ENCODE measurements at regions not wholly inside any gene's neighbourhood (a gene's known extent, or its start where the extent isn't known, plus 50 kb on each side); places are given as distances from the start of the nearest gene placed in this dataset.

GRCh38 chr3:72660270-72661114, 187.8 kb downstream of the SHQ1 start:
- DNase-seq (ENCODE audit: low read depth), result no peak
- TF ChIP-seq CTCF (conservative IDR thresholded peaks at IDR 0.05; ENCODE audit: low read depth, low read length), result no peak
- no peak overlapping the region for H3K4me3 ChIP-seq (ENCODE audit: low read depth, low read length)

DNA sequence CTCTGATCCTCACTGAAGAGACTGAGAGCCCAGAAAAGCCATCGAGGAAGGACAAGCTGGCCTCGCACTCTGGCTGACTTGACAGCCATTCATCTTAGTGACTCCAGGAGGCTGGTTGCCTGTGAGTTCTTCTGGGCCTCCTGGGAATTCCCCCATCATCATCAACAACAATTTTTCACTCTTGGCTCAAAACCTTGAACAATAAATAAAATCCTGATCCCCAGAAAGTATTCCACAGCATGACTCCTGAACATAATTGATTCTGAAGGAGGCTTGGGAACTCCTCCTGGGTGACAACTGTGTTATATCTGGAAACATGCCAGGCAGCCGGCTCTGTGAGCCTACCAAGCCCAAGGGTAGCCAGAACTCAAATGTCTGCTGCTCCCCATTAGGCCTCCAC, 188.6 kb downstream of the SHQ1 start:
- DNase-seq (ENCODE audit: low read depth), result no peak
- no peak for TF ChIP-seq CTCF (conservative IDR thresholded peaks at IDR 0.05; ENCODE audit: low read depth, low read length)
- no peak overlapping the region for H3K4me3 ChIP-seq (ENCODE audit: low read depth, low read length)

GRCh38 chr3:72659188-72659587, 189.1 kb downstream of the SHQ1 start:
- no peak for TF ChIP-seq CTCF (conservative IDR thresholded peaks at IDR 0.05; ENCODE audit: low read depth, low read length)
- H3K4me3 ChIP-seq (ENCODE audit: low read depth, low read length), result no peak overlapping the region
- DNase-seq (ENCODE audit: low read depth), result no peak

- no peak for TF ChIP-seq CTCF (conservative IDR thresholded peaks at IDR 0.05; ENCODE audit: low read depth, low read length)
- no peak for DNase-seq (ENCODE audit: low read depth)
- H3K4me3 ChIP-seq (ENCODE audit: low read depth, low read length), result no peak overlapping the region
These were observed 189.7 kb downstream of the SHQ1 start for GRCh38 chr3:72658466-72659100.

DNA sequence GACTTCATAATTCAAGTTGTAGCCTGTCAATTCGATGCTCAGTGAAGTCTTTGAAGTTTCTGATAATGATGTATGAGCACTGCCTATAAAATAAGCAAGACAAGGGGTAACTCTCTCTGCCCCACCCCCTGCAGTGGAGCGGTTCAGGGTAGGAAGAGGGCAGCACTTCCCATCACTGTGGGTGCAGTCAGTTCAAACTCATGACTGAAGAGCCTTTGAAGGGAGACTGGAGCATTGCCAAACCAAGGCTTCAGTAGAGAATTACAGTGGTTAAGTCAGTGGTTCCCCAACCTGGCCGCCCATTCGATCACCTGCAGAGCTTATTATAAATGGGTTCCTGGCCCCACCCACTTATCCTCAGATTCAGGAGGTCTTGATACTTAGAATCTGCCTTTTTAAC, 190.6 kb downstream of the SHQ1 start:
- no peak for DNase-seq (ENCODE audit: low read depth)
- no peak overlapping the region for H3K4me3 ChIP-seq (ENCODE audit: low read depth, low read length)
- TF ChIP-seq CTCF (conservative IDR thresholded peaks at IDR 0.05; ENCODE audit: low read depth, low read length), result no peak

DNA sequence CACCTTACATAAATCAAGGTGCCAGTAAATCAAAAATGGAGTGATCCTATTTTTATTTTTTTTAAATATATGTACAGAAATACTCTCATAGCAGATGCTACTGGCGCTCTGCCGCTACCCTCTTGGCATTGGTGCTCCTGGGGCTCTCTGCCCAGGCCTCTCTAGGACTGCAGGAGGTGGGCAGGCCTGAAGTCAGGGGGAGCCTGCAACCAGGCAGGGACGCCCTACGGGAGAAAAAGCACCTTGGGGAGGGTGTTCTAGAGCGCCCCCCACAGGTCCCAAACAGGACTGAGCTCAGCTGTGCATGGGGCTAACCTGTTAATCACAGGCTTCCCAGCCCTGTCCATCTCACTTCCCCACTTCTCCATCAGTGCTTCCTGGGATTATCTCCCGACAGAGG, 192.5 kb downstream of the SHQ1 start:
- peak; percentile 12 for TF ChIP-seq CTCF (conservative IDR thresholded peaks at IDR 0.05; ENCODE audit: low read depth, low read length)
- H3K4me3 ChIP-seq (ENCODE audit: low read depth, low read length), result no peak overlapping the region
- no peak for DNase-seq (ENCODE audit: low read depth)

All from choroid plexus epithelial cell (primary cell).